Activated T-cell treated with anti-CD3 and anti-CD28 coated beads for 1 hour (primary cell): ENCODE measurements at regions not wholly inside any gene's neighbourhood (a gene's known extent, or its start where the extent isn't known, plus 50 kb on each side); places are given as distances from the start of the nearest gene placed in this dataset.
"Not testable (repeated sequence)": the region's sequence is repeated elsewhere in the genome, so short reads cannot be mapped to it uniquely, and the experiment has no call there.

Experiments used
- DNase-seq: peaks from one replicate; pipeline ENCODE4 v3.0.0-alpha.2; 2020; ENCODE audit warnings: low read depth

- no peak for DNase-seq
Observed at GRCh38 chr13:44054525-44054924, 174.8 kb downstream of the LACC1 start.

- not testable (repeated sequence) for DNase-seq
Observed at GRCh38 chr13:44055681-44056080, 176.0 kb downstream of the LACC1 start.

- no peak for DNase-seq
Observed at GRCh38 chr13:44058067-44058466, 178.4 kb downstream of the LACC1 start.

- DNase-seq = no peak
Observed at GRCh38 chr13:44058624-44059215, 179.0 kb downstream of the LACC1 start.

- no peak for DNase-seq
Observed at GRCh38 chr13:44061876-44062275, 182.2 kb downstream of the LACC1 start.

- DNase-seq = no peak
Observed at GRCh38 chr13:44063467-44063866, 183.8 kb downstream of the LACC1 start.

- DNase-seq = no peak
Observed at GRCh38 chr13:44063881-44064280, 184.2 kb downstream of the LACC1 start.

GRCh38 chr13:44064357-44064756 is 184.7 kb downstream of the LACC1 start:
- no peak for DNase-seq

- DNase-seq = no peak
Observed at GRCh38 chr13:44068169-44068568, 188.5 kb downstream of the LACC1 start.

GRCh38 chr13:44068737-44069136 is 189.0 kb downstream of the LACC1 start:
- DNase-seq = no peak

GRCh38 chr13:44072536-44072935 is 192.8 kb downstream of the LACC1 start:
- no peak for DNase-seq

- DNase-seq = no peak
Observed at GRCh38 chr13:44074611-44075010, 194.9 kb downstream of the LACC1 start.

- no peak for DNase-seq
Observed at GRCh38 chr13:44075113-44075512, 195.4 kb downstream of the LACC1 start.

GRCh38 chr13:44078806-44079376 is 199.2 kb downstream of the LACC1 start:
- no peak for DNase-seq

GRCh38 chr13:44079413-44080205 is 199.9 kb downstream of the LACC1 start:
- no peak for DNase-seq

GRCh38 chr13:44084146-44084545 is 204.4 kb downstream of the LACC1 start:
- no peak for DNase-seq

- no peak for DNase-seq
Observed at GRCh38 chr13:44086389-44086788, 206.7 kb downstream of the LACC1 start.

- DNase-seq = no peak
Observed at GRCh38 chr13:44088411-44088810, 208.7 kb downstream of the LACC1 start.

- DNase-seq = no peak
Observed at GRCh38 chr13:44088991-44089413, 209.3 kb downstream of the LACC1 start.

GRCh38 chr13:44089452-44089851 is 209.7 kb downstream of the LACC1 start:
- no peak for DNase-seq

GRCh38 chr13:44092078-44092970 is 212.6 kb downstream of the LACC1 start:
- no peak for DNase-seq
